ENCODE measurements at regions not wholly inside any gene's neighbourhood (a gene's known extent, or its start where the extent isn't known, plus 50 kb on each side); places are given as distances from the start of the nearest gene placed in this dataset.
A peak's percentile ranks its signal among the peaks of the same experiment; 100 is the strongest.

GRCh38 chrX:140848800-140849199 lies 139.2 kb downstream of the LINC00632 start:
- no peak for DNase-seq (ENCODE audit: low read depth)

- no peak for DNase-seq (ENCODE audit: low read depth)
Measured at GRCh38 chrX:140860718-140861117, 141.7 kb upstream of the SPANXB1 start.

GRCh38 chrX:140866446-140866845 lies 135.9 kb upstream of the SPANXB1 start:
- no peak for DNase-seq (ENCODE audit: low read depth)

GRCh38 chrX:140912606-140913005 lies 89.8 kb upstream of the SPANXB1 start:
- no peak for DNase-seq (ENCODE audit: low read depth)

- no peak for DNase-seq (ENCODE audit: low read depth)
Measured at GRCh38 chrX:140913802-140914501, 88.4 kb upstream of the SPANXB1 start.

- DNase-seq (ENCODE audit: low read depth), result no peak
Measured at GRCh38 chrX:140916872-140917271, 85.5 kb upstream of the SPANXB1 start.

GRCh38 chrX:140917354-140918115 lies 84.9 kb upstream of the SPANXB1 start:
- DNase-seq (ENCODE audit: low read depth), result no peak

GRCh38 chrX:140918398-140919038 lies 83.9 kb upstream of the SPANXB1 start:
- peak; percentile 1 for DNase-seq (ENCODE audit: low read depth)

- no peak for DNase-seq (ENCODE audit: low read depth)
Measured at GRCh38 chrX:140920416-140920815, 82.0 kb upstream of the SPANXB1 start.

- DNase-seq (ENCODE audit: low read depth), result no peak
Measured at GRCh38 chrX:140923118-140923517, 79.3 kb upstream of the SPANXB1 start.

- DNase-seq (ENCODE audit: low read depth), result no peak
Measured at GRCh38 chrX:140928739-140929138, 73.7 kb upstream of the SPANXB1 start.

GRCh38 chrX:140933016-140933415 lies 69.4 kb upstream of the SPANXB1 start:
- no peak for DNase-seq (ENCODE audit: low read depth)

GRCh38 chrX:140933874-140934655 lies 68.3 kb upstream of the SPANXB1 start:
- no peak for DNase-seq (ENCODE audit: low read depth)

GRCh38 chrX:140943513-140943912 lies 58.9 kb upstream of the SPANXB1 start:
- DNase-seq (ENCODE audit: low read depth), result no peak

GRCh38 chrX:140944710-140945109 lies 57.7 kb upstream of the SPANXB1 start:
- DNase-seq (ENCODE audit: low read depth), result no peak

- no peak for DNase-seq (ENCODE audit: low read depth)
Measured at GRCh38 chrX:140948827-140949226, 53.6 kb upstream of the SPANXB1 start.

GRCh38 chrX:140949233-140949632 lies 53.2 kb upstream of the SPANXB1 start:
- DNase-seq (ENCODE audit: low read depth), result no peak
